NT2/D1 (cell line): ENCODE measurements at regions not wholly inside any gene's neighbourhood (a gene's known extent, or its start where the extent isn't known, plus 50 kb on each side); places are given as distances from the start of the nearest gene placed in this dataset.

Experiments
- YY1 ChIP-seq: IDR thresholded peaks from 2 replicates; pipeline ENCODE4 v1.6.1; 2011; ENCODE audit not compliant: insufficient read length, insufficient read depth
- ZNF274 ChIP-seq: IDR thresholded peaks from 2 replicates; pipeline ENCODE4 v1.6.1; 2011; ENCODE audit warnings: mild to moderate bottlenecking, low read depth, low read length

DNA sequence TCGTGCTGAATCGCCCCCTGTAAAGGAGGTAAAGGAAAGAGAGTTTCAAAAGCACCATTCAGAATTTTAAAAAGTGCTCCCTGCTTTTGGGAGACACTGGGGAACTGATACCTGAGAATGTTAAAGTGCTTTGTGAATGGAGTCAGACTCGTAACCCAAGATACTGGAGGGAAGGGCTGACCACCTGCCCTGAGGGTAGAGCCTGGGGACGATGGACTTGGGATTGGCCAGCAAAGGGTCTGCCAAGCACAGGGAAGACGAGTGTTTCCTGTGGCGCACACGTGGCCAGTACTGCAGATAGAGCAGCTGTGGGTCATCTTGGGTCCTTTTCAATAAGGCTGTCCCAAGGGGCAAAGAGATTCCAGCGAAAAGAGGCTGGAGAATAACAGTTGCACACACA lies 1284.1 kb upstream of the AUTS2 start:
- no peak for TF ChIP-seq ZNF274
- TF ChIP-seq YY1: no peak
